Natural killer cell (primary cell): ENCODE measurements at regions not wholly inside any gene's neighbourhood (a gene's known extent, or its start where the extent isn't known, plus 50 kb on each side); places are given as distances from the start of the nearest gene placed in this dataset.

Source experiments
- ATAC-seq, 3 donors: fragments of 150-1000 bp in 2 of 3; fragments of 200-7000 bp in 1 of 3; cut with Tn5 transposase; 1 replicate in 1 of 3; 2 replicates in 2 of 3; pipeline ENCODE4 v1.10.0; 2021; ENCODE audit warnings: mild to moderate bottlenecking in 2 of 3, moderate library complexity in 2 of 3
- DNase-seq, 2 donors: peaks; one replicate each; pipeline versions ENCODE4 v3.0.0 to v3.0.0-alpha.2; 2013 to 2021; ENCODE audit warnings: mixed read lengths in 1 of 2
- H3K27ac ChIP-seq: one replicate; pipeline ENCODE4 v1.5.1; 2013; ENCODE audit warnings: mild to moderate bottlenecking, low read length
- H3K27me3 ChIP-seq: one replicate; pipeline ENCODE4 v1.6.1; 2013; ENCODE audit warnings: low read length; ENCODE audit not compliant: control insufficient read depth, insufficient read depth
- H3K36me3 ChIP-seq: one replicate; pipeline ENCODE4 v1.6.1; 2013; ENCODE audit warnings: low read length; ENCODE audit not compliant: control insufficient read depth, insufficient read depth
- H3K4me1 ChIP-seq: one replicate; pipeline ENCODE4 v1.6.1; 2013; ENCODE audit warnings: low read length; ENCODE audit not compliant: control insufficient read depth, insufficient read depth
- H3K4me3 ChIP-seq: one replicate; pipeline ENCODE4 v1.5.1; 2013; ENCODE audit warnings: low read length
- H3K9me3 ChIP-seq: one replicate; pipeline ENCODE4 v1.6.1; 2013; ENCODE audit warnings: low read length; ENCODE audit not compliant: control insufficient read depth, insufficient read depth
- H3K27ac Mint-ChIP-seq, 2 donors: one replicate each; pipeline ENCODE4 v1.8.0; 2022; ENCODE audit warnings: mild to moderate bottlenecking in 2 of 2, mixed read lengths in 2 of 2, moderate library complexity in 1 of 2
- H3K27me3 Mint-ChIP-seq, 2 donors: one replicate each; pipeline ENCODE4 v1.8.0; 2022; ENCODE audit warnings: low read depth in 2 of 2, mixed read lengths in 2 of 2
- H3K36me3 Mint-ChIP-seq: one replicate; pipeline ENCODE4 v1.8.0; 2022; ENCODE audit warnings: mixed read lengths
- H3K4me1 Mint-ChIP-seq, 2 donors: one replicate each; pipeline ENCODE4 v1.8.0; 2022; ENCODE audit warnings: mixed read lengths in 2 of 2
- H3K4me3 Mint-ChIP-seq: one replicate; pipeline ENCODE4 v1.8.0; 2022; ENCODE audit warnings: mild to moderate bottlenecking, moderate library complexity, mixed read lengths
- H3K9me3 Mint-ChIP-seq, 2 donors: one replicate each; pipeline ENCODE4 v1.8.0; 2022; ENCODE audit warnings: mixed read lengths in 2 of 2
- WGBS: methylation state at CpG from one replicate; pipeline ENCODE4 v1.1.7; 2013; ENCODE audit warnings: missing lambda C conversion rate; ENCODE audit not compliant: insufficient coverage; 5-methylcytosine and 5-hydroxymethylcytosine counted together
- intact Hi-C: fragments of 100-400 bp; cut with micrococcal nuclease; formaldehyde crosslinking; loops from one replicate; pipeline ENCODE4 v1.14.2; 2022
- TF ChIP-seq, protein P1 (sequence below): fragments of 200-600 bp; IDR thresholded peaks from one replicate; pipeline ENCODE4 v1.8.0; 2022; ENCODE audit warnings: antibody characterized with exemption

DNA sequence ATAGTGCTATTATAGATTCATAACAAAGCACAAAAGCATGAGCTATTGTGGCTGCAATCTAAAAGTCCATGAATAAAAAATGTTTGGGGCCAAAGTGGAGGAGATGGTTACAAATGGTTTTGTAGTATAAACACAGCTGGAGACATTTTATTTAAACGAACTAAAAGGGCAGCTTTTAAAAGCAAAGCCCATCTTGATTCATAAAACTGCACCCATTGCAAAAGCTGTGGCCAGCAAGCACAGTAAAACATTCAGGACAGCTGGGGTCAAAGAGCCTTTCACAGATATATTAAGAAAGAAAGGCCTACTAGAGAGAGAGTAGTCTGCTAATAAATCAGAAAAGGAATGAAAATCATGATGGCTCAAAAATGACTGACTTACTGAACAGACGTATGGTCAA, 520.8 kb downstream of the NUF2 start:
- no peaks in the 10 kb centered on the region for H3K36me3 Mint-ChIP-seq
- no peak for DNase-seq
- ATAC-seq: no peak
- Histone ChIP-seq H3K4me1 (no peaks in the 10 kb centered on the region), H3K9me3 (no peaks in the 10 kb centered on the region), H3K4me3 (no peak overlapping the region), H3K36me3 (no peaks in the 10 kb centered on the region), H3K27me3 (no peaks in the 10 kb centered on the region), H3K27ac (no peak overlapping the region)
- 80% methylated on average over 2 of the region's 2 CpGs for WGBS
- H3K4me3 Mint-ChIP-seq: no peak overlapping the region
- intact Hi-C loops: no loop called here
- H3K27me3 Mint-ChIP-seq: no peaks in the 10 kb centered on the region
- H3K27ac Mint-ChIP-seq: no peak overlapping the region
- TF ChIP-seq, protein P1, sequence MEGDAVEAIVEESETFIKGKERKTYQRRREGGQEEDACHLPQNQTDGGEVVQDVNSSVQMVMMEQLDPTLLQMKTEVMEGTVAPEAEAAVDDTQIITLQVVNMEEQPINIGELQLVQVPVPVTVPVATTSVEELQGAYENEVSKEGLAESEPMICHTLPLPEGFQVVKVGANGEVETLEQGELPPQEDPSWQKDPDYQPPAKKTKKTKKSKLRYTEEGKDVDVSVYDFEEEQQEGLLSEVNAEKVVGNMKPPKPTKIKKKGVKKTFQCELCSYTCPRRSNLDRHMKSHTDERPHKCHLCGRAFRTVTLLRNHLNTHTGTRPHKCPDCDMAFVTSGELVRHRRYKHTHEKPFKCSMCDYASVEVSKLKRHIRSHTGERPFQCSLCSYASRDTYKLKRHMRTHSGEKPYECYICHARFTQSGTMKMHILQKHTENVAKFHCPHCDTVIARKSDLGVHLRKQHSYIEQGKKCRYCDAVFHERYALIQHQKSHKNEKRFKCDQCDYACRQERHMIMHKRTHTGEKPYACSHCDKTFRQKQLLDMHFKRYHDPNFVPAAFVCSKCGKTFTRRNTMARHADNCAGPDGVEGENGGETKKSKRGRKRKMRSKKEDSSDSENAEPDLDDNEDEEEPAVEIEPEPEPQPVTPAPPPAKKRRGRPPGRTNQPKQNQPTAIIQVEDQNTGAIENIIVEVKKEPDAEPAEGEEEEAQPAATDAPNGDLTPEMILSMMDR: no peak
- H3K4me1 Mint-ChIP-seq: no peaks in the 10 kb centered on the region
- H3K9me3 Mint-ChIP-seq: peaks cover 6 to 15% of the 10 kb centered on the region in 2 donors

DNA sequence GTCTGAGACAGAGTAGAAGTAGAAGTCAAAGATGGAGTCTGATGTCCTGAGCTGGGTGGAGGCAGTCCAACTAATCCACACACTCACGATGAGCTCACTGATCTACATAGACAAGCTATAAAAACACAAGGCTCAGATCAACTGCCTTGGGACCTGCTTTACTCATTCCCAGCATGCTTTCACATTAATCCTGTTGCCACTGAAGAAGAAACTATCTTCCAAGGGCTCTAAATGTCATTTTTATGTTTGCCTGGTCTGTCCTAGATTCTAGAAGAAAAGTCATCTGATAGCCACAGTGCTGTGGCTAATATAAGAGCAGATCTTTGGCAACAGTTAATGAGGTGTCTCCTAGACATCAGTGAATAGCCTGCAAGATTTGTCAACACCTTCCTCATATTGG, 522.7 kb downstream of the NUF2 start:
- Mint-ChIP-seq H3K4me1 (no peaks in the 10 kb centered on the region), H3K27ac (no peak overlapping the region), H3K36me3 (no peaks in the 10 kb centered on the region), H3K27me3 (no peaks in the 10 kb centered on the region), H3K4me3 (no peak overlapping the region), H3K9me3 (peaks cover 6 to 17% of the 10 kb centered on the region in 2 donors)
- DNase-seq: no peak
- no peaks in the 10 kb centered on the region for H3K9me3 ChIP-seq
- TF ChIP-seq, protein P1: no peak
- H3K27ac ChIP-seq: no peak overlapping the region
- H3K36me3 ChIP-seq: no peaks in the 10 kb centered on the region
- H3K4me1 ChIP-seq: no peaks in the 10 kb centered on the region
- no peaks in the 10 kb centered on the region for H3K27me3 ChIP-seq
- 75% methylated on average over 1 of the region's 1 CpG for WGBS
- no peak overlapping the region for H3K4me3 ChIP-seq
- ATAC-seq: no peak
- intact Hi-C loops: no loop called here

DNA sequence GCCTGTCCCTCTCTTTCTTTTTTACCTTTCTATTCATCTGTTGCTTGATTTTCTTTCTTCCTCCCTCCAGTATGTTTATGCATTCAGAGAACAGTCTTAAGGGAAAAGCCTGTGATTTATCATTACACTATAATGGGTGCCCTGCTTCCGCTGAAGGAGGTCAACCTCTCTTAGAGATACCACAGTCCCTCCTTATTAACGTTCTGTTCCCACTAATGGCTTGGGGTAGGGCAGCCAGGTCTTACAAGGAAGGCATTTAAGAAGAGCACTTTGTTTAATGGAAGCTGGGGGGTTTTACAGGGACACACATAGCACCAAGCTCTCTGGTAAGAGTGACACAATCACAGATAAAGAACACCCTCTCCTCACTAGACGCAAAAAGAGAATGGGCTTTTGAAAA, 523.5 kb downstream of the NUF2 start:
- H3K27ac ChIP-seq: no peak overlapping the region
- no peak overlapping the region for H3K4me3 Mint-ChIP-seq
- intact Hi-C loops: no loop called here
- H3K27me3 Mint-ChIP-seq: no peaks in the 10 kb centered on the region
- no peaks in the 10 kb centered on the region for H3K36me3 ChIP-seq
- no peaks in the 10 kb centered on the region for H3K4me1 ChIP-seq
- WGBS: 96% methylated on average over 1 of the region's 3 CpGs
- no peaks in the 10 kb centered on the region for H3K9me3 ChIP-seq
- H3K36me3 Mint-ChIP-seq: no peaks in the 10 kb centered on the region
- peaks cover 6 to 17% of the 10 kb centered on the region in 2 donors for H3K9me3 Mint-ChIP-seq
- DNase-seq (no peak), ATAC-seq (no peak)
- H3K4me3 ChIP-seq: no peak overlapping the region
- no peaks in the 10 kb centered on the region for H3K4me1 Mint-ChIP-seq
- H3K27ac Mint-ChIP-seq: no peak overlapping the region
- H3K27me3 ChIP-seq: no peaks in the 10 kb centered on the region
- TF ChIP-seq, protein P1: no peak

DNA sequence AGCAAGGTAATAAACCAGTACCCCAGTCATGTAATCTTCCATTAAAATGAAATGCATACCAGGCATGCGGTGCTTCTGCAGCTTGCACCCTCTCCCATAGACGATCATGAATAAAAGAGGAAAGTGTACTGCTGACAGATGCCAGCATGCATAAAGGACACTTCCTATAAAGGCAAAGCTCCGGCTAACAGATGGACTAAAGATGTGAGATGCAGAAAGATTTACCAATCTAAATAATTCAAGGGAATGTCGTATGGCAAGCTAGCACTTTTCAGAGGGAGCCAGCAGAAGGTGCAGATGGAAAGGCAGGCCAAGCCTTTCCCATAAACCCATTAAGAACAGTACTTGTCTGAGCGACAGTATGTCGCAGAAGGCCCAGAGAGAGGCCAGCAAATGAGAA, 542.0 kb downstream of the NUF2 start:
- H3K4me3 Mint-ChIP-seq: no peak overlapping the region
- intact Hi-C loops: no loop called here
- no peaks in the 10 kb centered on the region for H3K27me3 ChIP-seq
- H3K4me1 Mint-ChIP-seq: no peaks in the 10 kb centered on the region
- no peaks in the 10 kb centered on the region for H3K4me1 ChIP-seq
- H3K9me3 ChIP-seq: no peaks in the 10 kb centered on the region
- WGBS: 79% methylated on average over 5 of the region's 6 CpGs
- H3K27ac ChIP-seq: no peak overlapping the region
- H3K36me3 ChIP-seq: no peaks in the 10 kb centered on the region
- H3K27ac Mint-ChIP-seq: no peak overlapping the region
- DNase-seq (no peak), ATAC-seq (no peak)
- peaks cover 4 to 7% of the 10 kb centered on the region in 2 donors for H3K9me3 Mint-ChIP-seq
- no peak overlapping the region for H3K4me3 ChIP-seq
- H3K36me3 Mint-ChIP-seq: no peaks in the 10 kb centered on the region
- TF ChIP-seq, protein P1: no peak
- H3K27me3 Mint-ChIP-seq: no peaks in the 10 kb centered on the region
